HEK293 (cell line): ENCODE measurements at regions not wholly inside any gene's neighbourhood (a gene's known extent, or its start where the extent isn't known, plus 50 kb on each side); places are given as distances from the start of the nearest gene placed in this dataset.

Experiments used
- CTCF ChIA-PET: fragments of 350-600 bp; formaldehyde crosslinking; extraction: SDS; loops from one replicate; lab custom pipeline; 2021; ENCODE audit warnings: antibody characterized with exemption; lab: Yijun Ruan, JAX
- POLR2A ChIA-PET: fragments of 300-600 bp; formaldehyde crosslinking; extraction: SDS; loops from one replicate; lab custom pipeline; 2020; ENCODE audit warnings: antibody characterized with exemption, inconsistent platforms; lab: Yijun Ruan, JAX
- H3K27ac ChIP-seq: fragments of 200-500 bp; sonication (Bioruptor generic); 2 replicates; pipeline ENCODE4 v1.5.1; 2014; ENCODE audit warnings: low read depth, low read length, control low read depth, inconsistent platforms; ENCODE audit errors: extremely low read depth
- H3K36me3 ChIP-seq, 2 experiments: fragments of 200-500 bp in 1 of 2; sonication (Bioruptor generic) in 1 of 2; 1 replicate in 1 of 2; 2 replicates in 1 of 2; pipeline ENCODE4 v1.5.1; 2014 to 2017; ENCODE audit warnings: inconsistent platforms in 2 of 2, low read length in 2 of 2; ENCODE audit not compliant: control insufficient read depth in 2 of 2, insufficient read depth in 1 of 2
- H3K4me1 ChIP-seq: fragments of 200-500 bp; sonication (Bioruptor generic); 2 replicates; pipeline ENCODE4 v1.5.1; 2014; ENCODE audit warnings: mild to moderate bottlenecking, low read length, inconsistent platforms; ENCODE audit not compliant: control insufficient read depth, insufficient read depth
- H3K4me3 ChIP-seq: 2 replicates; pipeline ENCODE4 v1.5.1; 2011; ENCODE audit warnings: low read depth, mild to moderate bottlenecking, control low read depth, low read length, moderate library complexity
- H3K9me3 ChIP-seq: fragments of 200-500 bp; sonication (Bioruptor generic); 2 replicates; pipeline ENCODE4 v1.5.1; 2014; ENCODE audit warnings: low read depth, low read length, inconsistent platforms; ENCODE audit not compliant: control insufficient read depth, insufficient read depth
- GLI4 ChIP-seq: fragments of 450-650 bp; formaldehyde crosslinking; IDR thresholded peaks from 2 replicates; pipeline ENCODE4 v1.5.1; 2016; ENCODE audit warnings: missing biosample characterization, missing genetic modification characterization
- GLIS2 ChIP-seq: fragments of 450-650 bp; formaldehyde crosslinking; IDR thresholded peaks from 2 replicates; pipeline ENCODE4 v1.5.1; 2016; ENCODE audit warnings: missing biosample characterization, missing genetic modification characterization
- INSM2 ChIP-seq: fragments of 450-650 bp; formaldehyde crosslinking; IDR thresholded peaks from 2 replicates; pipeline ENCODE4 v1.5.1; 2016; ENCODE audit warnings: missing biosample characterization, missing genetic modification characterization
- KLF16 ChIP-seq: fragments of 450-650 bp; formaldehyde crosslinking; IDR thresholded peaks from 2 replicates; pipeline ENCODE4 v1.5.1; 2017; ENCODE audit warnings: missing biosample characterization, missing genetic modification characterization
- KLF8 ChIP-seq: fragments of 450-650 bp; formaldehyde crosslinking; IDR thresholded peaks from 2 replicates; pipeline ENCODE4 v1.5.1; 2016; ENCODE audit warnings: missing biosample characterization, missing genetic modification characterization
- KLF9 ChIP-seq: fragments of 450-650 bp; formaldehyde crosslinking; IDR thresholded peaks from 2 replicates; pipeline ENCODE4 v1.5.1; 2016; ENCODE audit warnings: missing biosample characterization, missing genetic modification characterization, low read depth
- ZNF121 ChIP-seq: fragments of 450-650 bp; formaldehyde crosslinking; IDR thresholded peaks from 2 replicates; pipeline ENCODE4 v1.5.1; 2016; ENCODE audit warnings: missing biosample characterization, missing genetic modification characterization
- ZNF140 ChIP-seq: fragments of 450-650 bp; formaldehyde crosslinking; IDR thresholded peaks from 2 replicates; pipeline ENCODE4 v1.5.1; 2016; ENCODE audit warnings: missing biosample characterization, missing genetic modification characterization
- ZNF148 ChIP-seq: fragments of 450-650 bp; formaldehyde crosslinking; IDR thresholded peaks from 2 replicates; pipeline ENCODE4 v1.5.0; 2017; ENCODE audit warnings: missing biosample characterization, missing genetic modification characterization, borderline replicate concordance
- ZNF214 ChIP-seq: fragments of 450-650 bp; formaldehyde crosslinking; IDR thresholded peaks from 2 replicates; pipeline ENCODE4 v1.5.1; 2017; ENCODE audit warnings: missing biosample characterization, mild to moderate bottlenecking, missing genetic modification characterization, borderline replicate concordance
- ZNF266 ChIP-seq: fragments of 450-650 bp; formaldehyde crosslinking; IDR thresholded peaks from 2 replicates; pipeline ENCODE4 v1.5.1; 2016; ENCODE audit warnings: missing biosample characterization, missing genetic modification characterization, low read depth
- ZNF280C ChIP-seq: fragments of 450-650 bp; formaldehyde crosslinking; IDR thresholded peaks from 2 replicates; pipeline ENCODE4 v1.5.1; 2016; ENCODE audit warnings: missing biosample characterization, missing genetic modification characterization
- ZNF302 ChIP-seq: fragments of 450-650 bp; formaldehyde crosslinking; IDR thresholded peaks from 2 replicates; pipeline ENCODE4 v1.5.1; 2016; ENCODE audit warnings: missing biosample characterization, missing genetic modification characterization, low read depth
- ZNF311 ChIP-seq: fragments of 450-650 bp; formaldehyde crosslinking; IDR thresholded peaks from 2 replicates; pipeline ENCODE4 v1.5.1; 2017; ENCODE audit warnings: missing biosample characterization, missing genetic modification characterization, borderline replicate concordance
- ZNF404 ChIP-seq: fragments of 450-650 bp; formaldehyde crosslinking; IDR thresholded peaks from 2 replicates; pipeline ENCODE4 v1.5.1; 2017; ENCODE audit warnings: missing biosample characterization, missing genetic modification characterization
- ZNF530 ChIP-seq: fragments of 450-650 bp; formaldehyde crosslinking; IDR thresholded peaks from 2 replicates; pipeline ENCODE4 v1.5.1; 2016; ENCODE audit warnings: low read depth, missing biosample characterization, missing genetic modification characterization
- ZNF664 ChIP-seq: fragments of 450-650 bp; formaldehyde crosslinking; IDR thresholded peaks from 2 replicates; pipeline ENCODE4 v1.5.1; 2016; ENCODE audit warnings: missing biosample characterization, missing genetic modification characterization
- TF ChIP-seq, protein P1 (sequence below): IDR thresholded peaks from 2 replicates; pipeline ENCODE4 v1.6.1; 2011; ENCODE audit warnings: mild to moderate bottlenecking, low read depth, low read length, borderline replicate concordance
- TF ChIP-seq, protein P2 (sequence below): fragments of 450-650 bp; formaldehyde crosslinking; IDR thresholded peaks from 2 replicates; pipeline ENCODE4 v1.5.1; 2017; ENCODE audit warnings: missing biosample characterization, missing genetic modification characterization

DNA sequence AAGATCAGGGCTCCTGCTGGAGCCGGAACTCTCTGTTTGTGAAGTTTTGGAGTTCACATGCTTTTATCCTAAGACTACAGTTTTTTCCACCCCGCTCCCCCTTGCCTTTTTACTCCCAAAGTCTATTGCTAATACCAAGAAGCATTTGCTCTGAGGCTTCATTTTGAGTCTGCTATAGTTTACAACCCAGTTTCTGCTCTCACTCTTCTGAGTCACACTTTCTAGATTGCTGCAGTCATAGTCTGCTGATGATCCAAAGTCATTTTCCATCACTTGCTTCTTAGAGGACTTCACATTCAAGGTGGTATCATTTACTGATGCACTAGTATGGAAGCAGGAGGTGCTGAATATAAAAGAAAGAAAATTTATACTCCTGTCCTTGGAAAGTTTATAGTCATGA, 937.4 kb downstream of the IGSF11 start:
- Histone ChIP-seq H3K9me3 (no peaks in the 10 kb centered on the region), H3K27ac (no peak overlapping the region), H3K36me3 (no peaks in the 10 kb centered on the region), H3K4me1 (no peaks in the 10 kb centered on the region), H3K4me3 (no peak overlapping the region)
- TF ChIP-seq ZNF302 = no peak
- no peak for TF ChIP-seq ZNF530
- TF ChIP-seq ZNF121 (tag by site-specific recombination) = no peak
- no peak for TF ChIP-seq ZNF214 (tag by site-specific recombination)
- TF ChIP-seq ZNF311 = no peak
- no peak for TF ChIP-seq KLF8
- POLR2A ChIA-PET = no interaction called here
- CTCF ChIA-PET = no interaction called here

DNA sequence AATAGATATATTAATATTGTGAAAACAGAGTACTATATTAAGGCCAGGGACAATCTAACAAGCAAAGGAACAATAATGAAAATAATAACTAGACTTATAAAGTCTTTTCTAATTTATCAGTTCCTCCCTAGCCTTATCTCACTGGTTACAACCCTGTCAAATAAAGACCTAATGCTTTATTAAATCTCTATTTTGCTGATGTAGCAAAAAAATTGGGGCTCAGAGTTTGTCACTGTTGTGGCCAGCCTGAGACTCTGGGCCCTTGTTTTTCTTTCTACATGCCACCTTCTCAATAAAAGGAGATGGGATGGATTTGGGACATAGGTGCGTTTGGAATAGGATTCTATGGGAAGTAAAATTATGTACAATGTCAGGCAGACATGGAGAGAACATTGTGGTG, 937.0 kb downstream of the IGSF11 start:
- no peaks in the 10 kb centered on the region for H3K4me1 ChIP-seq
- TF ChIP-seq, protein P1, sequence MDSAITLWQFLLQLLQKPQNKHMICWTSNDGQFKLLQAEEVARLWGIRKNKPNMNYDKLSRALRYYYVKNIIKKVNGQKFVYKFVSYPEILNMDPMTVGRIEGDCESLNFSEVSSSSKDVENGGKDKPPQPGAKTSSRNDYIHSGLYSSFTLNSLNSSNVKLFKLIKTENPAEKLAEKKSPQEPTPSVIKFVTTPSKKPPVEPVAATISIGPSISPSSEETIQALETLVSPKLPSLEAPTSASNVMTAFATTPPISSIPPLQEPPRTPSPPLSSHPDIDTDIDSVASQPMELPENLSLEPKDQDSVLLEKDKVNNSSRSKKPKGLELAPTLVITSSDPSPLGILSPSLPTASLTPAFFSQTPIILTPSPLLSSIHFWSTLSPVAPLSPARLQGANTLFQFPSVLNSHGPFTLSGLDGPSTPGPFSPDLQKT = no peak
- TF ChIP-seq ZNF664 (no peak), ZNF148 (no peak), KLF16 (tag by site-specific recombination) (no peak), GLIS2 (tag by site-specific recombination) (no peak), ZNF140 (tag by site-specific recombination) (no peak), KLF9 (tag by site-specific recombination) (no peak), ZNF266 (tag by site-specific recombination) (no peak), ZNF280C (tag by site-specific recombination) (no peak), ZNF404 (no peak), INSM2 (tag by site-specific recombination) (no peak), GLI4 (tag by site-specific recombination) (no peak)
- TF ChIP-seq, protein P2, sequence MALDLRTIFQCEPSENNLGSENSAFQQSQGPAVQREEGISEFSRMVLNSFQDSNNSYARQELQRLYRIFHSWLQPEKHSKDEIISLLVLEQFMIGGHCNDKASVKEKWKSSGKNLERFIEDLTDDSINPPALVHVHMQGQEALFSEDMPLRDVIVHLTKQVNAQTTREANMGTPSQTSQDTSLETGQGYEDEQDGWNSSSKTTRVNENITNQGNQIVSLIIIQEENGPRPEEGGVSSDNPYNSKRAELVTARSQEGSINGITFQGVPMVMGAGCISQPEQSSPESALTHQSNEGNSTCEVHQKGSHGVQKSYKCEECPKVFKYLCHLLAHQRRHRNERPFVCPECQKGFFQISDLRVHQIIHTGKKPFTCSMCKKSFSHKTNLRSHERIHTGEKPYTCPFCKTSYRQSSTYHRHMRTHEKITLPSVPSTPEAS = no peak
- CTCF ChIA-PET = no interaction called here
- H3K4me3 ChIP-seq = no peak overlapping the region
- H3K27ac ChIP-seq = no peak overlapping the region
- H3K36me3 ChIP-seq = no peaks in the 10 kb centered on the region
- no peaks in the 10 kb centered on the region for H3K9me3 ChIP-seq
- POLR2A ChIA-PET = no interaction called here
